Cardiac fibroblast (primary cell): ENCODE measurements at regions not wholly inside any gene's neighbourhood (a gene's known extent, or its start where the extent isn't known, plus 50 kb on each side); places are given as distances from the start of the nearest gene placed in this dataset.
"Not testable (repeated sequence)": the region's sequence is repeated elsewhere in the genome, so short reads cannot be mapped to it uniquely, and the experiment has no call there.

Source experiments
- DNase-seq, 2 donors: peaks; one replicate each; pipeline versions ENCODE4 v3.0.0 to v3.0.0-alpha.2; 2010; ENCODE audit warnings: low read depth in 2 of 2
- H3K4me3 ChIP-seq, 2 donors: replicated peaks in 1 of 2; 1 replicate in 1 of 2; 2 replicates in 1 of 2; pipeline ENCODE4 v1.5.1; 2011; ENCODE audit warnings: low read depth in 2 of 2, low read length in 2 of 2, mild to moderate bottlenecking in 2 of 2, moderate library complexity in 1 of 2
- CTCF ChIP-seq: IDR thresholded peaks from one replicate; pipeline ENCODE4 v1.5.1; 2011; ENCODE audit warnings: low read depth, mild to moderate bottlenecking, low read length, inconsistent platforms

GRCh38 chr6:119942078-119942752 lies 592.7 kb upstream of the MAN1A1 start:
- DNase-seq, result no peak
- no peak for TF ChIP-seq CTCF
- no peak overlapping the region for H3K4me3 ChIP-seq

GRCh38 chr6:119938752-119939151 lies 589.2 kb upstream of the MAN1A1 start:
- no peak overlapping the region for H3K4me3 ChIP-seq
- no peak for TF ChIP-seq CTCF
- no peak for DNase-seq

GRCh38 chr6:119934816-119935215 lies 585.3 kb upstream of the MAN1A1 start:
- no peak for DNase-seq
- H3K4me3 ChIP-seq, result no peak overlapping the region
- no peak for TF ChIP-seq CTCF

GRCh38 chr6:119929121-119929520 lies 579.6 kb upstream of the MAN1A1 start:
- H3K4me3 ChIP-seq, result no peak overlapping the region
- DNase-seq, result no peak
- TF ChIP-seq CTCF, result no peak

- H3K4me3 ChIP-seq, DNase-seq: not testable (repeated sequence)
Measured at GRCh38 chr6:119924888-119925287, 575.3 kb upstream of the MAN1A1 start.

- DNase-seq, result no peak
- no peak for TF ChIP-seq CTCF
- H3K4me3 ChIP-seq, result no peak overlapping the region
Measured at GRCh38 chr6:119922814-119923213, 573.3 kb upstream of the MAN1A1 start.

- no peak for TF ChIP-seq CTCF
- no peak overlapping the region for H3K4me3 ChIP-seq
- no peak for DNase-seq
Measured at GRCh38 chr6:119921491-119922010, 572.0 kb upstream of the MAN1A1 start.
